ENCODE measurements at regions not wholly inside any gene's neighbourhood (a gene's known extent, or its start where the extent isn't known, plus 50 kb on each side); places are given as distances from the start of the nearest gene placed in this dataset.
"Not testable (repeated sequence)": the region's sequence is repeated elsewhere in the genome, so short reads cannot be mapped to it uniquely, and the experiment has no call there.

DNA sequence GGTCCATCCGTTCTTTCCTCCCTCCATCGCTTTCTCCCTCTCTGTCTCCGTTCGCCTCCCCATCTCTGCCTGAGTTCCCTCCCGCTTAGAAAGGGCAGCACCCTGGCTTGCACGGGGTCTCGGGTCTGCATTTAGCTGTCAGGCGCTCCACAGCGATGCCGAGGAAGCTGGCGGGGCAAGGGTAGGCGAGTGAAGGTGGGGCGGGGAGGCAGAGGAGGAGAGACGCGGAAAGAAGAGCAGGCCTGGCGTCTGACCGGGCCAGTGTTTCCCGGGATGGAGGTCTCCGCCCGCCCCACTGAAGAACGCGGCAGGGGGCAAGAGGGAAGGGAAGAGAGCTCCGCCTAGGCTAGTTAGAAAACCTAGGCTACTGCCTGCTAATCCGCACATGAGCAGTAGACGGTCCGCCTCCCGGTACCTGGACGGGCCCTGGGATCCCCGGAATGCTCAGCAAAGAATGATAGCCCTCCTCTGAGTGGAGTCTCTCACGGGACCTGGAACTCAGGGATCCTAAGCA, 3922.5 kb upstream of the OR11H1 start:
- TF ChIP-seq, protein P1, sequence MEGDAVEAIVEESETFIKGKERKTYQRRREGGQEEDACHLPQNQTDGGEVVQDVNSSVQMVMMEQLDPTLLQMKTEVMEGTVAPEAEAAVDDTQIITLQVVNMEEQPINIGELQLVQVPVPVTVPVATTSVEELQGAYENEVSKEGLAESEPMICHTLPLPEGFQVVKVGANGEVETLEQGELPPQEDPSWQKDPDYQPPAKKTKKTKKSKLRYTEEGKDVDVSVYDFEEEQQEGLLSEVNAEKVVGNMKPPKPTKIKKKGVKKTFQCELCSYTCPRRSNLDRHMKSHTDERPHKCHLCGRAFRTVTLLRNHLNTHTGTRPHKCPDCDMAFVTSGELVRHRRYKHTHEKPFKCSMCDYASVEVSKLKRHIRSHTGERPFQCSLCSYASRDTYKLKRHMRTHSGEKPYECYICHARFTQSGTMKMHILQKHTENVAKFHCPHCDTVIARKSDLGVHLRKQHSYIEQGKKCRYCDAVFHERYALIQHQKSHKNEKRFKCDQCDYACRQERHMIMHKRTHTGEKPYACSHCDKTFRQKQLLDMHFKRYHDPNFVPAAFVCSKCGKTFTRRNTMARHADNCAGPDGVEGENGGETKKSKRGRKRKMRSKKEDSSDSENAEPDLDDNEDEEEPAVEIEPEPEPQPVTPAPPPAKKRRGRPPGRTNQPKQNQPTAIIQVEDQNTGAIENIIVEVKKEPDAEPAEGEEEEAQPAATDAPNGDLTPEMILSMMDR (conservative IDR thresholded peaks at IDR 0.05), result no peak
- TF ChIP-seq ZFX (IDR thresholded peaks at IDR 0.05), result no peak
- H3K27ac ChIP-seq, result no peak overlapping the region

DNA sequence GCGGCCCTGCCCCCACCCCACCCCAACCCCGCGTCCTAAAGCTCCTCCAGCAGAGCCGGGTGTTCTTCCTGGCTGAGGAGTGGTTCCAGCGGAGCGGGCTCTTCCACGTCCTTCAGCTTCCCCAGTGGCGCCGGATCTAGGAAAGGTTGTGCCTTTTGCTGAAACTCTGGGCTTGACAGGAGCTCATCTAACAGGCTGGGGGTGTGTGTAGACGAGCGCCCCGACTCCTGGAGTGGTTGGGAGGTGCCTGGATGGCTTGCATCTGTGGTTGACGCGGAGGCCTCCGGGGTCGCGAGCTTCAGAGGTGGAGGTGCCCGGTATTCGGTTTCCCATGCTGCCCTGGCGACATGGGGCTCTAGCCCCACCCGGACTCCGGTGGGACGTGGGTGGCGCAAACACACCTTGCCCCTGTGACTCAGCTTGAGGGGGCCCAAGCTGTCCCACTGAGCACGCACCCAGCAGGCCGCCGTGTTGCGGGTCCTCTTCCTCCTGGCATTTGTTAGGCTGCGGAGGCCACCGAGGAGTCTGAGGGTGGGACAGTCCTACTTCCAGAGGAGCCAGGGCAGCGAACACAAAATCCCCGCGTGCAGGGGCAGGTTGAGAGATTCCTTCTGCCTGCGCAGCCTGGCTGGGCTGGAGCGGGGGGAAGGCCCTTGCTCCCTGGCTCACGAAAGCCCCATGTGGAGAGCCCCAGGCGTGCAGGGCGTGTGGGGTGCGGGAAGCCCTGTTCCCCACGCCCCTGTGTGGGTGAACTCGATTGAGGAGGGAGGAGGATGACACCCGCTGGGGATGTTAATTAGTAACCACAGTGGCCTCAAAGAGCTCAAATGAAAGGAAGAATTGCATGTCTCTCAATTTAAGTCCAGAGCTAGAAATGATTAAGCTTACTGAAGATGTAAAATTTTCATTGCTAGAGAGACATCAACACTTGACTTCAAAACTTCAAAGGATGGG, 3921.7 kb upstream of the OR11H1 start:
- H3K27ac ChIP-seq, result not testable (repeated sequence)

DNA sequence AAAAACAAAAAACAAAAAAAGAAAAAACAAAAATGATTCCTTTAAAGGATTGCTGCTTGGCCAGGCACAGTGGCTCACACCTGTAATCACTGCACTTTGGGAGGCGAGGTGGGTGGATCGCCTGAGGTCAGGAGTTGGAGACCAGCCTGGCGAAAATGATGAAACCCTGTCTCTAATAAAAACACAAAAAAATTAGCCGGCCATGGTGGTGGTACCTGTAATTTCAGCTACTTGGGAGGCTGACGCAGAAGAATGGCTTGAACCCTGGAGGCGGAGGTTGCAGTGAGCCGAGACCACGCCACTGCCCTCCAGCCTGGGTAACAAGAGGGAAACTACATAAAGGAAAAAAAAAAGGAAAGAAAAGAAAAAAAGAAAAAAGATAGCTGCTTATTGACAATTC, 3920.8 kb upstream of the OR11H1 start:
- not testable (repeated sequence) for H3K27ac ChIP-seq

DNA sequence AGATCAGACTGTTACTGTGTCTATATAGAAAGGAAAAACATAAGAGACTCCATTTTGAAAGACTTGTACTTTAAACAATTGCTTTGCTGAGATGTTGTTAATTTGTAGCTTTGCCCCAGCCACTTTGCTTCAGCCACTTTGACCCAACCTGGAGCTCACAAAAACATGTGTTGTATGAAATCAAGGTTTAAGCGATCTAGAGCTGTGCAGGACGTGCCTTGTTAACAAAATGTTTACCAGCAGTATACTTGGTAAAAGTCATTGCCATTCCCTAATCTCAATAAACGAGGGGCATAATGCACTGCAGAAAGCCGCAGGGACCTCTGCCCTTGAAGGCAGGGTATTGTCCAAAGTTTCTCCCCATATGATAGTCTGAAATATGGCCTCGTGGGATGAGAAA, 3919.5 kb upstream of the OR11H1 start:
- not testable (repeated sequence) for H3K27ac ChIP-seq

DNA sequence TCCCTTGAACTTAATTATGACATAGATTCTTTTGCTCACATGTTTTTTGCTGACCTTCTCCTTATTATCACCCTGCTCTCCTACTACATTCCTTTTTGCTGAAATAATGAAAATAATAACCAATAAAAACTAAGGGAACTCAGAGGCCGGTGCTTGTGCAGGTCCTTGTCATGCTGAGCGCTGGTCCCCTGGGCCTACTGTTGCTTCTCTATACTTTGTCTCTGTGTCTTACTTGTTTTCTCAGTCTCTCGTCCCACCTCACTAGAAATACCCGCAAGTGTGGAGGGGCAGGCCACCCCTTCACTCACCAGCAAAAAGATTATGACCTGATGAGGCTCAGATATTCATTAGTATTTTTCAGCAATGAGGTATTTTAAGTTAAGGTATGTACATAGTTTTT, 3918.8 kb upstream of the OR11H1 start:
- H3K27ac ChIP-seq, result not testable (repeated sequence)

DNA sequence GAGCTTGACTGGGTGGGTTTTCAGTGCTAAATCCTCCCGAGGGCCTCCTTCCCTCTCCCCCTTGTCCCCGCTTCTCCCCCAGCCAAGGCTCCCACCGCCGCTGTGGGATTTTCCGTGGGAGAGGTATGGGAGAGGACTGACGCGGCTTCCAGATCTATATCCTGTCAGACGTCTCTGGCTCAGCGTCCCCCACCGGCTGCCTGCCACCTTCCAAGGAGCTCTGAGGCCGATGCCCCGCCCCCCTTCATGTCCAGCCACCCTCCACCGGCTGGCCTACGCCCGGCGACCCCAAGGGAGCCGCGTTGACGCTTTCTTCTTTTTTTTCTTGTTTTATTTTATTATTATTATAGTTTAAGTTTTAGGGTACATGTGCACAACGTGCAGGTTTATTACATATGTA, 3916.7 kb upstream of the OR11H1 start:
- H3K27ac ChIP-seq, result not testable (repeated sequence)

DNA sequence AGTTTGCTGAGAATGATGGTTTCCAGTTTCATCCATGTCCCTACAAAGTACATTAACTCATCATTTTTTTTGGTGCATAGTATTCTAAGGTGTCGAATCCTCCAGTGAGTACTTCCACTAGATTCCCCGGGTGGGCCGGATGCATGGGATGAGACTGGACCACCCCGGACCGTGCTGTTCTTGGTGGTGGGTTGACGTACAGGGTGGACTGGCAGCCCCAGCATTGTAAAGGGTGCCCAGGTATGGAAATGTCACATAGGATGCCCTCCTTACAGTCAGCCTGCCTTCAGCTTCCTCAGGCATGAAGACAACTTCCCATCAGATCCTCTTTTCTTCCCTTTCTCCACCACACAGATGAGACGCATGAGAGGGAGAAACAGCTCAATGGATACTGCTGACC, 3916.1 kb upstream of the OR11H1 start:
- not testable (repeated sequence) for H3K27ac ChIP-seq

DNA sequence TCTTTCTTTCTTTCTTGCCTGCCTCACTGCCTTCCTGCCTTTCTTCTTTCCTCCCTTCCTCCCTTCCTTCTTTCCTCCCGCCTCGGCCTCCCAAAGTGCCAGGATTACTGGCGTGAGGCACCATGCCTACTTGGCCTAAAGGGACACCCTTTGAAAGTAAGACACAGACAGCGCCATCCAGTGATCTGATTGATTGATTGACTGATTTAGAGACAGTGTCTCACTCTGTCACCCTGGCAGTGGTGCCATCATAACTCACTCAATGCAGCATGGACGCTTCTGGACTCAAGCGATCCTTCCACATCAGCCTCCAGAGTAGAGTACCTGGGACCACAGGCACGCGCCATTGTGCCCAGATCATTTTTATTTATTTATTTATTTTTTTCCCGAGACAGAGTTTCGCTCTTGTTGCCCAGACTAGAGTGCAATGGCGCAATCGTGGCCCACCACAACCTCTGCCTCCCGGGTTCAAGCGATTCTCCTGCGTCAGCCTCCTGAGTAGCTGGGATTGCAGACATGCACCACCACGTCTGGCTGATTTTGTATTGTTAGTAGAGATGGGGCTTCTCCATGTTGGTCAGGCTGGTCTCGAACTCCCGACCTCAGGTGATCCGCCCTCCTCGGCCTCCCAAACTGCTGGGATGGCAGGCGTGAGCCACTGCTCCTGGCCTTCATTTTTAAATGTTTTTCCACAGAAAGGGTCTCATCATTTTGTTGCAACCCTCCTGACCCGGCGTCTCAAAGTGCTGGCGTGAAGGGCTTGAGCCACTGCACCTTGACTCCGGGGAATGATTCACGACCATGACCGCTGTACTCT, 3914.7 kb upstream of the OR11H1 start:
- H3K27ac ChIP-seq, result not testable (repeated sequence)

DNA sequence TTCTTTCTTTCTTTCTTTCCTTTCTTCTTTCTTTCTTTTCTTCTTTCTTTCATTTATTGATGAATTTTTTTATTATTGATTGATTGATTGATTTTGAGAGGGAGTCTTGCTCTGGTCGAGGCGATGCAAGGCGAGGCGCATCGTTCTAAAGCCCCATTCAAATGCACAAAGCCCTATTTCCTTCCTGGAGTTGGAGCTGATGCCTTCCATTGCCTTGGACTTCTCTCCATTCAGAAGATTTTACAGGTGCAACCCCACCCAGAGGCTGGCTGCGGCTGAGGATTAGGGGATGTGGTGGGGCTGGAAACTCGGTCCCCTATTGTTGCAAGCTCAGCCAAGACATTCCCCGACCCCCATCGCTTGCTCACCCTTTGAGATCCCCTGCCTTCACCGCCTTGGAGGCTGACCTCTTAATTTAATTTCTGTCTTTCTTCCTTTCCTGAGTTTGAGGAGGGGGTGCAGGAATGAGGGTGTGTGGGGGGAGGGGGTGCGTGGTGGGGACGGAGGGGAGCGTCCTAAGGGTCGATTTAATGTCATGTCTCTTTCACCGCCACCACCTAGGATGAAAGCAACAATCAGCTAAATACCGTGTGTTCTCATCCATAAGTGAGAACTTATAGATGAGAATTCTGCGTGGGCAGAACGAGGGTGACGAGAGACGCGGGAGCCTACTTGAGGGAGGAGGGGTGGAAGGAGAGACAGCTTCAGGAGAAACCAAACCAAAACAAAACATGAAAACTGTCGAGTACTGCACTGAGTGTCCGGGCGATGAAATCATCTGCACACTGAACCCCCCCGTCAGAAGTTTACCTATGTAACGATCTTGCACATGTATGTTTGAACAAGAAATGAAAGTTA, 3913.9 kb upstream of the OR11H1 start:
- no peak overlapping the region for H3K27ac ChIP-seq
- TF ChIP-seq ZFX (IDR thresholded peaks at IDR 0.05), result no peak
- TF ChIP-seq, protein P1 (conservative IDR thresholded peaks at IDR 0.05), result no peak

DNA sequence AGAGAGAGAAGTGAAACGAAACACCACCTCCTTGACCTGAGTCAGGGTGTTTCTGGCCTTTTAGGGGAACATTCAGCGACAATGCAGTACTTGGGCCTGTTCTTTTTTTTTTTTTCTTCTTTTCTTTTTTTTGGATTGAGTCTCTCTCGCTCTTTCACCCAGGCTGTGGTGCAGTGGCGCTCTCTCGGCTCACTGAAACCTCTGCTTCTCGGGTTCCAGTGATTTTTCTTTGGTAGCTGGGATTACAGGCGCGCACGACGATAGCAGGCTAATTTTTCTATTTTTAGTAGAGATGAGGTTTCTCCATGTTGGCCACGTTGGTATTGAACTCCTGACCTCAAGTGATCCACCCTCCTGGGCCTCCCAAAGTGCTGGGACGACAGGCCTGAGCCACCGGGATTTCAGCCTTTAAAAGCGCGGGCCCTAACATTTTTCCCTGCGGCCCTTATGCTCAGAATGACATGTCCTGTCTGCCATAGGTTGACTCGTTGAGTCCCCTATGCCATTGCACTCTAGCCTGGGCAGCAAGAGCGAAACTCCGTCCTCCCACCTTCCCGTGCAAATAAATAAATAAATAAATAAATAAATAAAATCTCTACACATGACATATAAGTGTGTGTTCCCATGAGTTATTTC, 3913.1 kb upstream of the OR11H1 start:
- H3K27ac ChIP-seq, result not testable (repeated sequence)

DNA sequence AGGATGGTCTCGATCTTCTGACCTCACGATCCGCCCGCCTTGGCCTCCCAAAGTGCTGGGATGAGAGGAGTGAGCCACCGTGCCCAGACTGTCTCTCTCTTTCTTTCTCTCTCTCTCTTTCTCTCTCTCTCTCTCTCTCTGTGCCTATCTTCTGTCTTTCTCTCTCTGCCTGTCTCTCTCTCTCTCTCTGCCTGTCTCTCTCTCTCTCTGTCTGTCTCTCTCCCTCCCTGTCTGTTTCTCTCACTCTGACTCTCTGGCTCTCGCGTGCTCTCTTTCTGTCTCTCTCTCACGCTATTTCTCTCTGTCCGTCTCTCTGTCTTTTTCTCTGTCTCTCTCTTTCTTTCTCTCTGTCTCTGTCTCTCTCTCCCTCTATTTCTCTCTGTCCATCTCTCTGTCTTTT, 3911.2 kb upstream of the OR11H1 start:
- H3K27ac ChIP-seq, result no peak overlapping the region
- no peak for TF ChIP-seq ZFX (IDR thresholded peaks at IDR 0.05)
- TF ChIP-seq, protein P1 (conservative IDR thresholded peaks at IDR 0.05), result no peak

Measured in C4-2B (cell line).